GM12878 (cell line): ENCODE measurements at regions not wholly inside any gene's neighbourhood (a gene's known extent, or its start where the extent isn't known, plus 50 kb on each side); places are given as distances from the start of the nearest gene placed in this dataset.

Experiments used
- ATAC-seq: fragments of 200-7000 bp; cut with Tn5 transposase; 3 replicates; pipeline ENCODE4 v1.9.1; 2020; ENCODE audit warnings: mild to moderate bottlenecking, moderate library complexity
- BruUV-seq: library from RNA; stranded (reverse); fragments of 400-500 nt; replicated peaks from 2 replicates; lab custom pipeline; 2021; lab: Mats Ljungman, UMichigan
- CTCF ChIA-PET: fragments of 300-600 bp; sonication (Branson Sonifier 250); formaldehyde crosslinking; extraction: SDS; loops from one replicate; lab custom pipeline; 2021; ENCODE audit warnings: inconsistent platforms; lab: Yijun Ruan, JAX
- POLR2A ChIA-PET: fragments of 350-600 bp; formaldehyde crosslinking; extraction: SDS; loops from one replicate; lab custom pipeline; 2021; ENCODE audit warnings: inconsistent platforms; lab: Charles Lee
- RAD21 ChIA-PET: fragments of 300-600 bp; sonication (Branson Sonifier 250); formaldehyde crosslinking; loops from one replicate; lab custom pipeline; 2023; ENCODE audit warnings: antibody characterized with exemption; ENCODE audit not compliant: unreplicated experiment; lab: Charles Lee
- SMC1A ChIA-PET: fragments of 300-600 bp; sonication (Branson Sonifier 250); formaldehyde crosslinking; loops from one replicate; lab custom pipeline; 2023; ENCODE audit not compliant: unreplicated experiment, uncharacterized antibody; lab: Charles Lee
- DNase-seq: peaks from one replicate; pipeline ENCODE4 v3.0.0-alpha.2; 2011; ENCODE audit warnings: low read depth, low spot score
- FAIRE-seq: peaks from 3 replicates; lab custom pipeline; 2011; peaks lifted over from hg19 to GRCh38; lab: Jason Lieb, UNC
- H2AFZ ChIP-seq: 2 replicates; pipeline ENCODE4 v1.6.0; 2011; ENCODE audit warnings: low read depth, low read length, control low read depth; ENCODE audit not compliant: control insufficient read depth
- H3K27ac ChIP-seq: 2 replicates; pipeline ENCODE4 v1.5.1; 2011; ENCODE audit warnings: control low read depth; ENCODE audit not compliant: control insufficient read depth, insufficient read depth
- H3K27me3 ChIP-seq, 2 experiments: replicated peaks in 1 of 2; 2 replicates each; pipeline versions ENCODE4 v1.6.0 to v1.6.1; 2011; ENCODE audit warnings: low read length in 1 of 2; ENCODE audit not compliant: control insufficient read depth in 2 of 2, insufficient read depth in 2 of 2
- H3K36me3 ChIP-seq, 2 experiments: 2 replicates each; pipeline ENCODE4 v1.5.1; 2011; ENCODE audit warnings: low read length in 1 of 2; ENCODE audit not compliant: control insufficient read depth in 2 of 2, insufficient read depth in 2 of 2
- H3K4me1 ChIP-seq: 2 replicates; pipeline ENCODE4 v1.6.1; 2011; ENCODE audit warnings: mild to moderate bottlenecking, low read length, moderate library complexity, mixed read lengths; ENCODE audit not compliant: control insufficient read depth, insufficient read depth
- H3K4me2 ChIP-seq: 2 replicates; pipeline ENCODE4 v1.6.0; 2011; ENCODE audit warnings: control low read depth; ENCODE audit not compliant: control insufficient read depth, insufficient read depth
- H3K4me3 ChIP-seq: fragments of 200-600 bp; sonication (generic); 2 replicates; pipeline ENCODE4 v1.5.1; 2016
- H3K79me2 ChIP-seq: 2 replicates; pipeline ENCODE4 v1.6.0; 2011; ENCODE audit warnings: low read length; ENCODE audit not compliant: control insufficient read depth, insufficient read depth
- H3K9ac ChIP-seq: 2 replicates; pipeline ENCODE4 v1.8.0; 2011; ENCODE audit warnings: low read length, control low read depth, mixed read lengths; ENCODE audit not compliant: control insufficient read depth, insufficient read depth
- H3K9me3 ChIP-seq: replicated peaks from 3 replicates; pipeline ENCODE4 v1.5.1; 2011; ENCODE audit warnings: mild to moderate bottlenecking, low read length; ENCODE audit not compliant: control insufficient read depth, insufficient read depth
- H4K20me1 ChIP-seq: 2 replicates; pipeline ENCODE4 v1.6.0; 2011; ENCODE audit not compliant: control insufficient read depth, insufficient read depth
- CBFB ChIP-seq: IDR thresholded peaks from 2 replicates; pipeline ENCODE4 v1.6.1; 2016; ENCODE audit warnings: antibody characterized with exemption, low read depth
- CREB1 ChIP-seq: IDR thresholded peaks from 2 replicates; pipeline ENCODE4 v1.6.1; 2012; ENCODE audit warnings: low read depth, mild to moderate bottlenecking, inconsistent platforms
- MEF2A ChIP-seq: IDR thresholded peaks from 2 replicates; pipeline ENCODE4 v1.6.1; 2011; ENCODE audit warnings: low read depth, mild to moderate bottlenecking, low read length, moderate library complexity; ENCODE audit not compliant: insufficient read depth
- MEF2B ChIP-seq: fragments of 450-650 bp; IDR thresholded peaks from 2 replicates; pipeline ENCODE4 v1.6.1; 2018; ENCODE audit warnings: mild to moderate bottlenecking, moderate library complexity; ENCODE audit not compliant: partially characterized antibody, poor library complexity, severe bottlenecking
- NFXL1 ChIP-seq: fragments of 450-650 bp; IDR thresholded peaks from 2 replicates; pipeline ENCODE4 v1.6.1; 2017; ENCODE audit warnings: antibody characterized with exemption, mild to moderate bottlenecking, borderline replicate concordance
- RAD21 ChIP-seq: IDR thresholded peaks from 2 replicates; pipeline ENCODE4 v1.6.1; 2011; ENCODE audit warnings: mild to moderate bottlenecking, low read depth, low read length, moderate library complexity; ENCODE audit not compliant: insufficient read depth
- RCOR1 ChIP-seq: conservative IDR thresholded peaks from 2 replicates; pipeline ENCODE4 v1.6.1; 2012; ENCODE audit warnings: low read depth, low read length, improper control_type of control experiment
- SMAD1 ChIP-seq: fragments of 450-650 bp; IDR thresholded peaks from 2 replicates; pipeline ENCODE4 v1.6.1; 2018; ENCODE audit warnings: mild to moderate bottlenecking, low read depth; ENCODE audit not compliant: partially characterized antibody
- SUZ12 ChIP-seq: fragments of 200-600 bp; sonication (generic); IDR thresholded peaks from one replicate; pipeline ENCODE4 v1.6.1; 2018; ENCODE audit warnings: antibody characterized with exemption, mild to moderate bottlenecking; ENCODE audit not compliant: unreplicated experiment
- ZNF217 ChIP-seq: fragments of 450-650 bp; IDR thresholded peaks from 2 replicates; pipeline ENCODE4 v1.6.1; 2017; ENCODE audit warnings: antibody characterized with exemption, mild to moderate bottlenecking
- ZSCAN29 ChIP-seq: fragments of 450-650 bp; IDR thresholded peaks from 2 replicates; pipeline ENCODE4 v1.6.1; 2017; ENCODE audit warnings: mild to moderate bottlenecking, moderate library complexity
- WGBS: methylation state at CpG from one replicate; pipeline ENCODE4 v1.1.6; 2016; ENCODE audit warnings: low lambda C conversion rate; ENCODE audit not compliant: insufficient replicate concordance, insufficient coverage; ENCODE audit errors: missing lambda C conversion rate; 5-methylcytosine and 5-hydroxymethylcytosine counted together
- in situ Hi-C: fragments of 300-500 bp; cut with MboI; formaldehyde crosslinking; loops from 9 replicates; pipeline ENCODE4 v1.14.3; 2018; ENCODE audit warnings: mixed read lengths
- intact Hi-C: fragments of 100-400 bp; cut with micrococcal nuclease; formaldehyde crosslinking; loops from one replicate; pipeline ENCODE4 v1.14.2; 2022; ENCODE audit not compliant: unreplicated experiment
- TF ChIP-seq, protein P1 (sequence below): IDR thresholded peaks from 2 replicates; pipeline ENCODE4 v1.6.1; 2012; ENCODE audit warnings: low read depth, low read length, improper control_type of control experiment
- TF ChIP-seq, protein P2 (sequence below): IDR thresholded peaks from 2 replicates; pipeline ENCODE4 v1.6.1; 2012; ENCODE audit warnings: improper control_type of control experiment, low read depth, low read length; ENCODE audit not compliant: insufficient replicate concordance
- TF ChIP-seq, protein P3 (sequence below): fragments of 450-650 bp; IDR thresholded peaks from 2 replicates; pipeline ENCODE4 v1.6.1; 2017; ENCODE audit warnings: borderline replicate concordance

- TF ChIP-seq, protein P1, sequence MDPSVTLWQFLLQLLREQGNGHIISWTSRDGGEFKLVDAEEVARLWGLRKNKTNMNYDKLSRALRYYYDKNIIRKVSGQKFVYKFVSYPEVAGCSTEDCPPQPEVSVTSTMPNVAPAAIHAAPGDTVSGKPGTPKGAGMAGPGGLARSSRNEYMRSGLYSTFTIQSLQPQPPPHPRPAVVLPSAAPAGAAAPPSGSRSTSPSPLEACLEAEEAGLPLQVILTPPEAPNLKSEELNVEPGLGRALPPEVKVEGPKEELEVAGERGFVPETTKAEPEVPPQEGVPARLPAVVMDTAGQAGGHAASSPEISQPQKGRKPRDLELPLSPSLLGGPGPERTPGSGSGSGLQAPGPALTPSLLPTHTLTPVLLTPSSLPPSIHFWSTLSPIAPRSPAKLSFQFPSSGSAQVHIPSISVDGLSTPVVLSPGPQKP, result no peak
- TF ChIP-seq SUZ12, result no peak
- no peak for TF ChIP-seq MEF2A
Measured at GRCh38 chr10:31754803-31755624, 173.6 kb downstream of the ARHGAP12 start (continued).

- SMC1A ChIA-PET, result interaction anchor here (0.8 kb wide), 1 partner anchor 19 kb away, joined by 3 read pairs; no protein-coding TSS in a partner anchor
- Histone ChIP-seq H3K4me2 (no peak overlapping the region), H3K9me3 (no peaks in the 10 kb centered on the region), H4K20me1 (no peaks in the 10 kb centered on the region), H3K27ac (no peak overlapping the region), H3K79me2 (no peaks in the 10 kb centered on the region), H3K9ac (no peak overlapping the region), H2AFZ (no peak overlapping the region), H3K4me1 (peaks cover 3% of the 10 kb centered on the region), H3K4me3 (no peak overlapping the region), H3K36me3 (no peaks in the 10 kb centered on the region), H3K27me3 (no peaks in the 10 kb centered on the region)
- no peak for DNase-seq
- 90% methylated on average over 6 of the region's 6 CpGs for WGBS
- FAIRE-seq, result no peak
- BruUV-seq, result no TSS peak
- intact Hi-C loops, result loop anchor here (10.0 kb wide), 1 partner anchor 149 kb away; no protein-coding TSS in a partner anchor
- in situ Hi-C loops, result no loop called here
- RAD21 ChIA-PET, result interaction anchor here (1.7 kb wide), 1 partner anchor 16 kb away, joined by 4 read pairs; no protein-coding TSS in a partner anchor
- no peak for ATAC-seq
- POLR2A ChIA-PET, result interaction anchor here (0.9 kb wide), 1 partner anchor 45 kb away, joined by 6 read pairs; no protein-coding TSS in a partner anchor
- CTCF ChIA-PET, result no interaction called here
- TF ChIP-seq ZSCAN29 (no peak), SMAD1 (no peak), CBFB (no peak), CREB1 (no peak), MEF2B (no peak), RCOR1 (no peak), RAD21 (no peak), NFXL1 (no peak), ZNF217 (no peak)
- TF ChIP-seq, protein P2, sequence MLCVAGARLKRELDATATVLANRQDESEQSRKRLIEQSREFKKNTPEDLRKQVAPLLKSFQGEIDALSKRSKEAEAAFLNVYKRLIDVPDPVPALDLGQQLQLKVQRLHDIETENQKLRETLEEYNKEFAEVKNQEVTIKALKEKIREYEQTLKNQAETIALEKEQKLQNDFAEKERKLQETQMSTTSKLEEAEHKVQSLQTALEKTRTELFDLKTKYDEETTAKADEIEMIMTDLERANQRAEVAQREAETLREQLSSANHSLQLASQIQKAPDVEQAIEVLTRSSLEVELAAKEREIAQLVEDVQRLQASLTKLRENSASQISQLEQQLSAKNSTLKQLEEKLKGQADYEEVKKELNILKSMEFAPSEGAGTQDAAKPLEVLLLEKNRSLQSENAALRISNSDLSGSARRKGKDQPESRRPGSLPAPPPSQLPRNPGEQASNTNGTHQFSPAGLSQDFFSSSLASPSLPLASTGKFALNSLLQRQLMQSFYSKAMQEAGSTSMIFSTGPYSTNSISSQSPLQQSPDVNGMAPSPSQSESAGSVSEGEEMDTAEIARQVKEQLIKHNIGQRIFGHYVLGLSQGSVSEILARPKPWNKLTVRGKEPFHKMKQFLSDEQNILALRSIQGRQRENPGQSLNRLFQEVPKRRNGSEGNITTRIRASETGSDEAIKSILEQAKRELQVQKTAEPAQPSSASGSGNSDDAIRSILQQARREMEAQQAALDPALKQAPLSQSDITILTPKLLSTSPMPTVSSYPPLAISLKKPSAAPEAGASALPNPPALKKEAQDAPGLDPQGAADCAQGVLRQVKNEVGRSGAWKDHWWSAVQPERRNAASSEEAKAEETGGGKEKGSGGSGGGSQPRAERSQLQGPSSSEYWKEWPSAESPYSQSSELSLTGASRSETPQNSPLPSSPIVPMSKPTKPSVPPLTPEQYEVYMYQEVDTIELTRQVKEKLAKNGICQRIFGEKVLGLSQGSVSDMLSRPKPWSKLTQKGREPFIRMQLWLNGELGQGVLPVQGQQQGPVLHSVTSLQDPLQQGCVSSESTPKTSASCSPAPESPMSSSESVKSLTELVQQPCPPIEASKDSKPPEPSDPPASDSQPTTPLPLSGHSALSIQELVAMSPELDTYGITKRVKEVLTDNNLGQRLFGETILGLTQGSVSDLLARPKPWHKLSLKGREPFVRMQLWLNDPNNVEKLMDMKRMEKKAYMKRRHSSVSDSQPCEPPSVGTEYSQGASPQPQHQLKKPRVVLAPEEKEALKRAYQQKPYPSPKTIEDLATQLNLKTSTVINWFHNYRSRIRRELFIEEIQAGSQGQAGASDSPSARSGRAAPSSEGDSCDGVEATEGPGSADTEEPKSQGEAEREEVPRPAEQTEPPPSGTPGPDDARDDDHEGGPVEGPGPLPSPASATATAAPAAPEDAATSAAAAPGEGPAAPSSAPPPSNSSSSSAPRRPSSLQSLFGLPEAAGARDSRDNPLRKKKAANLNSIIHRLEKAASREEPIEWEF, result no peak
- TF ChIP-seq, protein P3, sequence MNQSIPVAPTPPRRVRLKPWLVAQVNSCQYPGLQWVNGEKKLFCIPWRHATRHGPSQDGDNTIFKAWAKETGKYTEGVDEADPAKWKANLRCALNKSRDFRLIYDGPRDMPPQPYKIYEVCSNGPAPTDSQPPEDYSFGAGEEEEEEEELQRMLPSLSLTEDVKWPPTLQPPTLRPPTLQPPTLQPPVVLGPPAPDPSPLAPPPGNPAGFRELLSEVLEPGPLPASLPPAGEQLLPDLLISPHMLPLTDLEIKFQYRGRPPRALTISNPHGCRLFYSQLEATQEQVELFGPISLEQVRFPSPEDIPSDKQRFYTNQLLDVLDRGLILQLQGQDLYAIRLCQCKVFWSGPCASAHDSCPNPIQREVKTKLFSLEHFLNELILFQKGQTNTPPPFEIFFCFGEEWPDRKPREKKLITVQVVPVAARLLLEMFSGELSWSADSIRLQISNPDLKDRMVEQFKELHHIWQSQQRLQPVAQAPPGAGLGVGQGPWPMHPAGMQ, result no peak
Measured at GRCh38 chr10:31753681-31754080, 174.9 kb downstream of the ARHGAP12 start.
